KOPT-K1 (cell line): ENCODE measurements at regions not wholly inside any gene's neighbourhood (a gene's known extent, or its start where the extent isn't known, plus 50 kb on each side); places are given as distances from the start of the nearest gene placed in this dataset.

ENCODE experiments used
- H3K27ac ChIP-seq: fragments of 200-600 bp; sonication (generic); 2 replicates; pipeline ENCODE4 v1.5.1; 2016; ENCODE audit warnings: antibody characterized with exemption, mild to moderate bottlenecking, low read depth, low read length; ENCODE audit not compliant: poor library complexity, severe bottlenecking
- H3K36me3 ChIP-seq: fragments of 200-600 bp; sonication (generic); 2 replicates; pipeline ENCODE4 v1.5.1; 2017; ENCODE audit warnings: antibody characterized with exemption, mild to moderate bottlenecking, low read length, moderate library complexity; ENCODE audit not compliant: insufficient read depth
- H3K9me3 ChIP-seq: fragments of 200-600 bp; sonication (generic); 2 replicates; pipeline ENCODE4 v1.5.1; 2017; ENCODE audit warnings: antibody characterized with exemption, low read length, mild to moderate bottlenecking; ENCODE audit not compliant: insufficient read depth, poor library complexity, severe bottlenecking

DNA sequence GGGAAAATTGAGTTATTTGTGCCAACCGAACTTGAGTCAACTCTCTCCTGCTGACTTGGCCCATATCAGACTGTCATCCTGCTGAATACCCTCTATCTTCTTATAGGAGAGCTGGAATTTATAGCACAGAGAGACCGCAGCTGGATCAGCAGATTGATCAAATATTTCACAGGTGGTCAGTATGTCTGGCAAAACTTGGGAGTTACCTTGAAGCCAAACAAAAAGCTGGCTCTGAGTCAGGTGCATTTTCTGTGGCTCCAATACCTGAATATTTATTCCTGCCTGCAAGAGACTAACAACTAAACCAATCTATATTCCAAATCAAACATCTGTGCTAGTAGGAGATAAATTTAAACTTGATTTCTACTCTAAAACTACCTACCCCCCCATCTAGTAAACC is 752.1 kb upstream of the ALCAM start:
- H3K9me3 ChIP-seq: no peaks in the 10 kb centered on the region
- H3K27ac ChIP-seq: no peak overlapping the region
- no peaks in the 10 kb centered on the region for H3K36me3 ChIP-seq

DNA sequence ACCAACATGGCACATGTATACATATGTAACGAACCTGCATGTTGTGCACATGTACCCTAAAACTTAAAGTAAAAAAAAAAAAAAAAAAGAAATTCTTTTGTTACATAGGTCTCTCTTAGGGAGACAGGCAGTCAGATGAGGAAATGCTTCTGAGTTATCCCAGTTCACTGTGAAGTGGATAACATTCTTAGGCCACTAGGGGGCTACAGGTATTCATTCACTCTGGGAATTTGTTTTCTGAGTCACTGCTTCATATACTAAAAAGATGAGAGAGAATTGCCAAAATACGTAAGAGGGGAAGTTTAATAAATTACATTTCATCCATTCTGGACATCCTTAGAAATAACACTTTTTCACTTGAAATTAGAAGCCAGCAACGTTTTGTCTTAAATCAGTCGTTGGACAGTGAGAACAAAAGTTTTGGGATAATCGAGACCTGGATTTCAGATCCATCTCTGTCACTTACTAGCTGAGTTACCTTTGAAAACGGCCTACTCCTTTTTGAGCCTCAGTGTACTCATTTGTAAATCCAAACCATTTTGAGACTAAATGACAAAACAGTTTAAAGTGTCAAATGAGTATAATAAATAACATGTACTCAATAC is 738.4 kb upstream of the ALCAM start:
- Histone ChIP-seq H3K36me3 (no peaks in the 10 kb centered on the region), H3K27ac (no peak overlapping the region)

DNA sequence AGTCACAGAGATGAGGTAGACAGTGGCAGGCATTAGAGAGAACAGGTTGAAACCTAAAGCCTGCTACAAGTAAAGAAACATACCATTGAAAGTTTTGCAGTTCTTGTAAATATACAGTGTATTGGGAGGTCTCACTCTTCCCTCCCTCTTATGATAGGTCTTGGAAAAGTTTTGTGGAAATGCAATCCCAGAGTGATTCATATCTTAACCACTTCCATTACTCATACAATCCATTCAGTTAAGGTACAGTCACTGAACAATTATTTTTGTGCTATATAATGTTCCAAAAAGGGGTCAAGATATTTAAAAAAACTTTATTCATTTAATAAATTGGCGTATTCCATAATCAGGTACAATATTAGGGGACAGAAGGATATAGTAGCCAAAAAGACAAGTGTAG is 737.7 kb upstream of the ALCAM start:
- Histone ChIP-seq H3K36me3 (no peaks in the 10 kb centered on the region), H3K27ac (no peak overlapping the region), H3K9me3 (no peaks in the 10 kb centered on the region)

More for the DNA sequence above, 738.4 kb upstream of the ALCAM start:
- H3K9me3 ChIP-seq: no peaks in the 10 kb centered on the region

DNA sequence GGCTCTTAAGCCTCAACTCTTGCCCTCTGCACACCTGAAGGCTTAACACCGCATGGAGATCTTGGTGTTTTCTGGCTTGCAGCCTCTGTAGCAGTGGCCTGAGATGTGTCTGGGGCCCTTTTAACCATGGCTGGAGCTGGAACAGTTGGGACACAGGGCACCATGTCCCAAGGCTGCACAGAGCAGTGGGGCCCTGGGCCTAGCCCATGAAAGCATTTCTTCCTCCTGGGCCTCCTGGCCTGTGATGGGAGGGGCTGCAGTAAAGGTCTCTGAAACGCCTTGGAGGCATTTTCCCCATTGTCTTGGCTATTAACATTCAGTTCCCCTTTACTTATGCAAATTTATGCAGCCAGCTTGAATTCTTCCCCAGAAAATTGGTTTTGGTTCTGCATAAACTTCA is 735.5 kb upstream of the ALCAM start:
- H3K36me3 ChIP-seq: no peaks in the 10 kb centered on the region
- H3K27ac ChIP-seq: no peak overlapping the region
- H3K9me3 ChIP-seq: no peaks in the 10 kb centered on the region

DNA sequence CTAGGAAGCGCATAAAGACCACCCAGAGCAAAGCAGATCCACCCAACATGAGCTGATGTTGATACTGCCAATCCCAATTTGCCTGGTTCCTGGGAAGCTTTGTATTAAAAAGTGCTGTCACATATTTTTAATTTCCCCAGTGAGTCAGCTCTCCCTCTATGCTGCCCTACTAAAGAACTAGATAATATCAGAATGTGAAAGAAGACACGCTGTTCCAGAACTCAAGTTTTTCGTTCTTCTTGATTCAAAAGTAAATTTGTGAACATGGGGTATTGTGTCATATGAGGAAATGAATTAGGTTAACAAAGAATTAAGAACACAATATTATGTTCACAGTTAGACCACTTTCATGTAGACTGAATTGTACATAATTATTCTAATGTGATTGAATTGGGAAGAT is 734.2 kb upstream of the ALCAM start:
- H3K9me3 ChIP-seq: no peaks in the 10 kb centered on the region
- H3K27ac ChIP-seq: no peak overlapping the region
- no peaks in the 10 kb centered on the region for H3K36me3 ChIP-seq

- Histone ChIP-seq H3K36me3 (no peaks in the 10 kb centered on the region), H3K27ac (no peak overlapping the region), H3K9me3 (no peaks in the 10 kb centered on the region)
Observed at GRCh38 chr3:104632947-104633346, 733.8 kb upstream of the ALCAM start.

DNA sequence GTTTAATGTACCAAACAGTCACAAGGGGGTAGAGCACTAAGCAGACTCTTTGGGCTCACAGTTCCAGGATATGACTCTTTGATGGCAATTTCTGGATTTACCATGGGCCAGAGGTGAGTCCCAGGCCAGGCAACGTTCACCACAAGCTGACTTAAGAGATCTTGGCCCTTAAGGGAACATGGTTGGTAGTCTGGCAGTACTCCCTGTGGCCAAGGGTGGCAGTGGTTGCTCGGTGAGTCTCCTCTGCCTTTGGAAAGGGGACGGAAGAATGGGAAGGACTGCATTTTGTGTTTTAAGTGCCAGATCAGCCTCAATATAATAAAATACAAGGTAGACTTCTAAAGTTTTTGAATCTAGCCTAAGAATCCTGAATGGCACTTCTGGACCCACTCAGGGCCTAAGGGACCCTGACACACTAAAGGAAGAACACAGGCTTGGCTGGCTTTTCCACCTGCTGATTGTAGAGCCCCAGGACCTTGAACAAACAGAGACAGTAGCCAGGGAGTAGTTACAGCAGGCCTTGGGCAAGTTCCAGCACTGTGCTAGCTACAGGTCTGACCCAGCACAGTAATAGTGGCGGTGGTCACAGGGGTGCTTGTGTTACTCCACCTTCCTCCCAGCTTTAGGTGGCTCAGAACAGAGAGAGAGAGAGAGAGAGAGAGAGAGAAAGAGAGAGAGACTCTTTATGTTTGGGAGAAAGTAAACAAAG is 730.7 kb upstream of the ALCAM start:
- Histone ChIP-seq H3K36me3 (no peaks in the 10 kb centered on the region), H3K9me3 (no peaks in the 10 kb centered on the region), H3K27ac (no peak overlapping the region)

- Histone ChIP-seq H3K36me3 (no peaks in the 10 kb centered on the region), H3K27ac (no peak overlapping the region), H3K9me3 (no peaks in the 10 kb centered on the region)
Observed at GRCh38 chr3:104642827-104643226, 723.9 kb upstream of the ALCAM start.

- H3K27ac ChIP-seq: no peak overlapping the region
- H3K36me3 ChIP-seq: no peaks in the 10 kb centered on the region
- H3K9me3 ChIP-seq: no peaks in the 10 kb centered on the region
Observed at GRCh38 chr3:104646196-104646595, 720.5 kb upstream of the ALCAM start.

- Histone ChIP-seq H3K36me3 (no peaks in the 10 kb centered on the region), H3K9me3 (no peaks in the 10 kb centered on the region), H3K27ac (no peak overlapping the region)
Observed at GRCh38 chr3:104648823-104649222, 717.9 kb upstream of the ALCAM start.

GRCh38 chr3:104669083-104669482 is 697.6 kb upstream of the ALCAM start:
- no peaks in the 10 kb centered on the region for H3K9me3 ChIP-seq
- no peaks in the 10 kb centered on the region for H3K36me3 ChIP-seq
- H3K27ac ChIP-seq: no peak overlapping the region

DNA sequence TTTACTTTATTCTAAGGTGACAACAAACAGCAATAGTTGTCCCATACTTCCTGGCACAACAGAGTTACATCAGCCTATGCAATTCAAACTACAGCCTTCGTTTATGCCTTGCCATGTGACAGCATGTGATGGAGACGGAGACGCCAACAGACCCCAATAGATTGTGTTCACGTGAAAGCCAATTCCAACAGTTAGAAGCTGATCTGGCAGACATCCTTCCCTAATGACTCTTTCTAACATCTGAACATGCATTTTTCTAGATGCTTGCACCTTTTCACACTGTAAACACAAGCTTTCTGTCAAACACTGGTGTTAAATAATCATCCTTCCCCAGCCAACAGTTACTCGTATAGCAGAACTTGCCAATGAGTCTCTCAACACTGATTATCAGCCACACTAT is 694.4 kb upstream of the ALCAM start:
- no peaks in the 10 kb centered on the region for H3K36me3 ChIP-seq
- no peak overlapping the region for H3K27ac ChIP-seq
- H3K9me3 ChIP-seq: no peaks in the 10 kb centered on the region

DNA sequence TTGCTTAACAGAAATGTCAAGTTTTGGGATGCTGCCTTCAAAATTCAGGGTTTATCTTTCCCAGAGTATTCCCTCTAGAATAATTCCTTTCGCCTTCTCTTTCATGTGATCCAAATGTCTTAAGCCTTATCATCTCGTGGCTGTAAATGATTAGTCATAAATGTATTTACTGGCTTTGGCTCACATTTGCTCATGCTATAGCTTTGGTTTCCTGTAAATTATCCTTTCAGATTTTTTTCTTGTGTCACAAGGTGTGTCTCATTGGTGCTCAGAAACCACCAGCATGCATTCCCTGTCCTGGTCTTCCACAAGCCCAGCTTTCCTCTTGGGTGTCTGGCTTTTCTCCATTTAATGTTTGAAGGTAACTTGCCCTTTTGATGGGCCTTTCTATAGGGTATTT is 692.7 kb upstream of the ALCAM start:
- Histone ChIP-seq H3K27ac (no peak overlapping the region), H3K36me3 (no peaks in the 10 kb centered on the region), H3K9me3 (no peaks in the 10 kb centered on the region)

- no peaks in the 10 kb centered on the region for H3K36me3 ChIP-seq
- no peak overlapping the region for H3K27ac ChIP-seq
- no peaks in the 10 kb centered on the region for H3K9me3 ChIP-seq
Observed at GRCh38 chr3:104676241-104676640, 690.5 kb upstream of the ALCAM start.

DNA sequence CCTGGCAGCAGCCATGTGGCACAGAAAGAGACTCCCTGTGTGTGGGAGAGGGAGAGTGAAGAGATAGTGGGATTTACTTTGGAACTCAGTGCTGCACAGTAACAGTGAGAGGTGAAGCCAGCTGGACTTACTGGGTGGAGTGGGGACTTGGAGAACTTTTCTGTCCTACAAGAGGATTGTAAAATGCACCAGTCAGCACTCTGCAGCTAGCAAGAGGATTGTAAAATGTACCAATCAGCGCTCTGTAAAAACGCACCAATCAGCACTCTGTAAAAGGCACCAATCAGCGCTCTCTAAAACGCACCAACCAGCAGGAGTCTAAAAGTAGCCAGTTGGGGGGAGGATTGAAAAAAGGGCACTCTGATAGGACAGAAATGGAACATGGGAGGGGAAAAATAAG is 688.8 kb upstream of the ALCAM start:
- Histone ChIP-seq H3K36me3 (no peaks in the 10 kb centered on the region), H3K27ac (no peak overlapping the region), H3K9me3 (no peaks in the 10 kb centered on the region)

GRCh38 chr3:104685492-104685891 is 681.2 kb upstream of the ALCAM start:
- Histone ChIP-seq H3K36me3 (no peaks in the 10 kb centered on the region), H3K9me3 (no peaks in the 10 kb centered on the region), H3K27ac (no peak overlapping the region)
